ENCODE measurements at regions not wholly inside any gene's neighbourhood (a gene's known extent, or its start where the extent isn't known, plus 50 kb on each side); places are given as distances from the start of the nearest gene placed in this dataset.
A peak's percentile ranks its signal among the peaks of the same experiment; 100 is the strongest.

- no peak for DNase-seq (ENCODE audit: low read depth)
- TF ChIP-seq CTCF (IDR thresholded peaks at IDR 0.05; ENCODE audit: low read depth, low read length, missing control alignments) = no peak
- no peak overlapping the region for H3K4me3 ChIP-seq (ENCODE audit: low read depth, low read length)
- in situ Hi-C loops (cut with HindIII; ENCODE audit: low sequenced_read_pairs) = no loop called here
Observed at GRCh38 chr3:115348951-115349745, 202.1 kb upstream of the ZBTB20 start.

GRCh38 chr3:115350606-115351005 lies 203.5 kb upstream of the ZBTB20 start:
- TF ChIP-seq CTCF (IDR thresholded peaks at IDR 0.05; ENCODE audit: low read depth, low read length, missing control alignments) = no peak
- in situ Hi-C loops (cut with HindIII; ENCODE audit: low sequenced_read_pairs) = no loop called here
- DNase-seq (ENCODE audit: low read depth) = no peak
- no peak overlapping the region for H3K4me3 ChIP-seq (ENCODE audit: low read depth, low read length)

GRCh38 chr3:115351193-115351592 lies 204.1 kb upstream of the ZBTB20 start:
- no peak overlapping the region for H3K4me3 ChIP-seq (ENCODE audit: low read depth, low read length)
- TF ChIP-seq CTCF (IDR thresholded peaks at IDR 0.05; ENCODE audit: low read depth, low read length, missing control alignments) = no peak
- DNase-seq (ENCODE audit: low read depth) = no peak
- in situ Hi-C loops (cut with HindIII; ENCODE audit: low sequenced_read_pairs) = no loop called here

- no peak for DNase-seq (ENCODE audit: low read depth)
- TF ChIP-seq CTCF (IDR thresholded peaks at IDR 0.05; ENCODE audit: low read depth, low read length, missing control alignments) = no peak
- in situ Hi-C loops (cut with HindIII; ENCODE audit: low sequenced_read_pairs) = no loop called here
- H3K4me3 ChIP-seq (ENCODE audit: low read depth, low read length) = no peak overlapping the region
Observed at GRCh38 chr3:115354010-115354409, 206.9 kb upstream of the ZBTB20 start.

GRCh38 chr3:115357456-115357855 lies 210.4 kb upstream of the ZBTB20 start:
- no peak for TF ChIP-seq CTCF (IDR thresholded peaks at IDR 0.05; ENCODE audit: low read depth, low read length, missing control alignments)
- in situ Hi-C loops (cut with HindIII; ENCODE audit: low sequenced_read_pairs) = no loop called here
- DNase-seq (ENCODE audit: low read depth) = no peak
- H3K4me3 ChIP-seq (ENCODE audit: low read depth, low read length) = no peak overlapping the region

- DNase-seq (ENCODE audit: low read depth) = peak; percentile 4
- no peak overlapping the region for H3K4me3 ChIP-seq (ENCODE audit: low read depth, low read length)
- in situ Hi-C loops (cut with HindIII; ENCODE audit: low sequenced_read_pairs) = no loop called here
- no peak for TF ChIP-seq CTCF (IDR thresholded peaks at IDR 0.05; ENCODE audit: low read depth, low read length, missing control alignments)
Observed at GRCh38 chr3:115359536-115359935, 212.4 kb upstream of the ZBTB20 start.
